Hepatic stellate cell (primary cell): ENCODE measurements at regions not wholly inside any gene's neighbourhood (a gene's known extent, or its start where the extent isn't known, plus 50 kb on each side); places are given as distances from the start of the nearest gene placed in this dataset.
A peak's percentile ranks its signal among the peaks of the same experiment; 100 is the strongest.
"Not testable (repeated sequence)": the region's sequence is repeated elsewhere in the genome, so short reads cannot be mapped to it uniquely, and the experiment has no call there.

Experiments used
- DNase-seq: peaks from one replicate; pipeline ENCODE4 v3.0.0; 2011; ENCODE audit warnings: low spot score

- no peak for DNase-seq
These were observed 50.9 kb upstream of the MITF start for GRCh38 chr3:69688400-69688799.

- no peak for DNase-seq
These were observed 51.6 kb upstream of the MITF start for GRCh38 chr3:69687641-69688040.

DNA sequence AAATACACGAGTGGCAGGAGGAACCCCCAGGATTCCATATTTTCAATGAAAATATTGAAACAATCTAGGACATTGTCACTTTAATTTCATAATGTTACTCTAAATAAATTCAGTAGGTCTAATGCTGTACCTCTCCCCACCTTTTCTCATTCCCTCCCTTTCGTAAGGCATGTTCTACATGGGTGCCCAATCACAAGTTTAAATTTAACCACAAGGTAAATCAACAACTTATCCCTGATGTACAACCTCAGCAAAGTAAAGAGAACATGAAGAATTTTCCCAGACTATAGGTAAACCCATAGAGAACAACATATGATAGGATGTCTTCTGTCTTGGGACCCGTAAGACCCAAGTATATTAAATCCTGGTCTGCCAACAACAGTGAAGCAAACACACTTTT lies 53.2 kb upstream of the MITF start:
- DNase-seq: no peak

GRCh38 chr3:69684309-69684961 lies 54.8 kb upstream of the MITF start:
- no peak for DNase-seq

DNA sequence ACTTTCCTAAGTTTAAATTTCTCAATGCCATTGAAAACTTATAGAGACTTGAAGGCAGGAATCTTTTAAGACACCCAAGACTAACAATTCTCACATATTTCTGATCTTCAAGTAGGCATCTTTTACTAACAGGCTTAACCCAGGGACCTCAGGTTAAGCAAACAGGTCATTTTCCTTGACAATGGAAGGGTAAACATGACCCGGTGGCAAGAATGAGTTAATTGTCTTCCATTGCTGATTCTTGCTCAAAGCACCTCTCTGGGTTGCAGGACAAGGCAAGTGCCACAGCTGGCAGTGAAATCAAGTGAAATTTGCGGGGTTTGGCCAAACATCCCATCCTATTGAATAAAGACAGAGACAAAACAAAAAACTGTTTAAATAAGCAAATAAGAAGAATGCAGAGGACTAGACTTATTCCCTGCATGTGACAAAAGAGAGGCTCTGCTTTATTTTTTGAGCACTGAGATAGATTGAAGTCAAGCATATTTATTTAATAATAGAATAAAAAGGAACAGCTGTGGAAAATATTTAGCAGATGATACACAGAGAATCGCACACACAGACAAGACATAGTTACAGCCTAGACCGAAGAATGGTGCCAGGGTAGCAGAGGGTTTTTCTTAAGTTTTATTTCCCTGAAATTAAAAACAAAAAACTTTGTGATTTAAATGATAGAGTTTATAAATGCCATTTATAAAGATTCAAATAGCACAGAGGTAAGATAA lies 56.0 kb upstream of the MITF start:
- DNase-seq: no peak

DNA sequence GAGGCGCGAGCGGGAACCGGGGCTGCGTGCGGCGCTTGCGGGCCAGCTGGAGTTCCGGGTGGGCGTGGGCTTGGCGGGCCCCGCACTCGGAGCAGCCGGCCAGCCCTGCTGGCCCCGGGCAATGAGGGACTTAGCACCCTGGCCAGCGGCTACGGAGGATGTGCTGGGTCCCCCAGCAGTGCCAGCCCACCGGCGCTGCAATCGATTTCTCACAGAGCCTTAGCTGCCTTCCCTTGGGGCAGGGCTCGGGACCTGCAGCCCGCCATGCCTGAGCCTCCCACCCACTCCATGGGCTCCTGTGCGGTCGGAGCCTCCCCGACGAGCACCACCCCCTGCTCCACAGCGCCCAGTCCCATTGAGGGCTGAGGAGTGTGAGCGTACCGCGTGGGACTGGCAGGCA lies 61.8 kb upstream of the MITF start:
- DNase-seq: not testable (repeated sequence)

DNA sequence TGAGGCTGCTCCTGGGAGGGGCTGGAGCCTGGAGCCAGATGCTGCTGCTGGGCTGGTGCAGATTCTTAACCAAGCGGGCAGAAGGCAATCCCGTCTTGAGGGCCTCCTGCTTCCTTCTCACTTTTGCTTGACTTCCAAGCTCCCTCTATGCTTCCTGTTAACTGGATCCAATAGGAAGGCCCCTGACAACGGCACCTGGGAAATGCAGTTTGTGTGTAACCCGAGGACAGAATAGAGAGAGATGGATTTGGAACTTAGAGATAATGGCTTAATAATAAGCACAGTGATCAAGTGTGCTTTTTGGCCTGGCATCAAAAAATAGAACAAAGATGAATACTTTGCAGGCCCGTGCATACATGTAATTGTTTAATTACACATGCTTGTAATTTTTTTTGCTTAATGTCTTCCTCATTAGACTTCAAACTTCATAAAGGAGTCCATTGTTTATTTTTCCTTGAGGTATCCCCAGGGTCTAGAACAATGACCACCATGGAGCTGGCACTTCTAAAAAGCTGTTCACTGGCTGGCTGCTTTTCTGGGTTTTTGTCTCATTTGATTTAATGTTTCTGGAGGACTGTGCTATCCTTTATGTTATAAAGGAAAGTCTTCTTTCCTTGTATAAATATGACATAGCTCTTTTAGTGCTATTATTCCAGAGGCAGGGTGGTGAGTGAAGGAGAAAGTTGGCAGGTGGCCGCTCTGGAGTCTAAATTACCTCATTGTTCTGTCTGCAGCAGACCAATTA lies 63.3 kb upstream of the MITF start:
- DNase-seq: no peak

DNA sequence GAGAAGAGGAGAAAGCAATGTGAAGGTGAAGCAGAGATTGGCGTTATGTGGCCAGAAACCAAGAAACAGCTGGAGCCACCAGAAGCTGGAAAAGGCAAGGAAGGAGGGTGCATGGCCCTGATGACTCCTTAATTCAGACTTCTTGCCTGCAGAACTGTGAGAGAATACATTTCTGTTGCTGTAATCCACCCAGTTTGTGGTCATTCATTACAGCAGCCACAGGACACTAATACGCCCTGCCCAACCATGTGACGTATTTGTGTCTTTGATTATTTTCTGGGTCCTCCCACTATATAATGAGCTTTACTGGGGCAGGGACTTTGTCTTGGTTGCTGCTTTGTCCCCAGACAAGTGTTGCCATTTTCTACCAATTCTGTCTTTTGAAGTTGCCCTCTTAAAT lies 64.5 kb upstream of the MITF start:
- no peak for DNase-seq

- peak; percentile 51 for DNase-seq
These were observed 67.9 kb upstream of the MITF start for GRCh38 chr3:69671082-69671952.

GRCh38 chr3:69669070-69669469 lies 70.2 kb upstream of the MITF start:
- peak; percentile 38 for DNase-seq

- no peak for DNase-seq
These were observed 74.1 kb upstream of the MITF start for GRCh38 chr3:69665026-69665737.

DNA sequence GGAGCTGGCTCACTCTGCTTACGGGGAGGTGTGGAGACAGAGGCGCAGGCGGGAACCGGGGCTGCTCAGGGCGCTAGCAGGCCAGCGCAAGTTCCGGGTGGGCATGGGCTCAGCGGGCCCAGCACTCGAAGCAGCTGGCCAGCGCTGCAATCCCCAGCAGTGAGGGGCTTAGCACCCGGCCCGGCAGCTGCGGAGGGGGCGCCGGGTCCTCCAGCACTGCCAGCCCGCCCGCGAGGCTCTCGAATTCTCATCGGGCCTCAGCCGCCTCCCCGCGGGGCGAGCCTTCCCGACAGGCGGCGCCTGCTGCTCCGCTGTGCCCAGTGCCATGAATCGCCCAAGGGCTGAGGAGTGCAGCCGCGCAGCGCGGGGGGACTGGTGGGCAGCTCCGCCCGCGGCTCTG lies 78.6 kb upstream of the MITF start:
- DNase-seq: no peak

- DNase-seq: no peak
These were observed 79.9 kb upstream of the MITF start for GRCh38 chr3:69659180-69659910.

DNA sequence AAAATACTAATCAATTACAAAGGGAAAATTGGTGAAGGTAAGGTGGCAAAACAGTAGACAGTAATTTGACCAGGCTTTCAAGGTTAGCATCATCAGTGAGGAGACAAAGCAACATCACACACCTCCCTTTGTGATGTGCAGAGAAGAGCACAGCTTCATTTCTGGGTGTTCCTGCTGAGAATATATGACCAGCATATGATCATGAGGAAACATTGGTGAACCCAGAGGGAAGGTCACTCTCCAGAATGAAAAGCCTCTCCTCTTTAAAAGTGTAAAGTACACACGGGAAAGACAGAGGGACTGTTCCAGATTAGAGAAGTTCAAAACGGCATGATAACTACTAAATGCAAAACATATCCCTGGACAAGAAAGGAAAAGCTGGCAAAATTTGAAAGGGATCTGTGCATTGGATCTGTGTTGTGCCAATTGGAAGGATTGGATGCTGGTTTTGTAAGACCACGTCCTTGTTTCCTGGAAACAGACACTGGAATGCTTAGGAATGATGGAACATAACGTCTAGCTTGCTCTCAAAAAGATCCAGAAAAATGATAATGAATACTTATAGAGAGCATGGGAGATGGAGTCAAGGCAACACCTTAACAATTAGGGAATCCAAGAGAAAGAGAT lies 80.6 kb upstream of the MITF start:
- no peak for DNase-seq

DNA sequence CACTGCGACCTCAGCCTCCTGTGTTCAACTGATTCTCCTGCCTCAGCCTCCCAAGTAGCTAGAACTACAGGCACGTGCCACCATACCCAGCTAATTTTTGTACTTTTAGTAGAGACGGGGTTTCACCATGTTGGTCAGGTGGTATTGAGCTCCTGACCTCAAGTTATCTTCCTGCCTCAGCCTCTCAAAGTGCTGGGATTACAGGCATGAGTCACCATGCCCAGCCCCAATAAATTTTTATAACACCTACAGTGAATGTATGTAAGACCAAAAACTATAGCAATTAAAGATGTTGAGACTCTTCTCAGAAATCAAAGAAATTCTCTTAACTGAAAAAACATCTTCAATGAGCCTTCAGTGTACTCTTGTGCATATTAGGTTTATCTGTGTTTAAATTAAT lies 82.2 kb upstream of the MITF start:
- DNase-seq: not testable (repeated sequence)

GRCh38 chr3:69651765-69652164 lies 87.5 kb upstream of the MITF start:
- no peak for DNase-seq

DNA sequence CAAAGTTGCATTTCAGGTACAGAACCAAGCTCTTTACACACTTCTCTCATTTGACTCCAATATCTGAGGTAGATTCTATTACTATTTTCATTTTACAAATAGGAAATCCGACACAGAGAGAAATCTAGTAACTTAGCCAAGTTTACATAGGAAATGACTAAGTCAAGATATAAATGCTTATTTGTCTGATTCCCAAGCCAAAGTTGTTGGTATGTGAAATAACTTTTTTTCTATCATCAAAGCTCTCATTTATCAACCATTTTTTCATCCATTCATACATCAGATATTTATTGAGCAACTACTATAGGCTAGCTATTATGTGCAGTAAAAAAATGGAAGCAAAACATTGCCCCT lies 89.2 kb upstream of the MITF start:
- DNase-seq: no peak

DNA sequence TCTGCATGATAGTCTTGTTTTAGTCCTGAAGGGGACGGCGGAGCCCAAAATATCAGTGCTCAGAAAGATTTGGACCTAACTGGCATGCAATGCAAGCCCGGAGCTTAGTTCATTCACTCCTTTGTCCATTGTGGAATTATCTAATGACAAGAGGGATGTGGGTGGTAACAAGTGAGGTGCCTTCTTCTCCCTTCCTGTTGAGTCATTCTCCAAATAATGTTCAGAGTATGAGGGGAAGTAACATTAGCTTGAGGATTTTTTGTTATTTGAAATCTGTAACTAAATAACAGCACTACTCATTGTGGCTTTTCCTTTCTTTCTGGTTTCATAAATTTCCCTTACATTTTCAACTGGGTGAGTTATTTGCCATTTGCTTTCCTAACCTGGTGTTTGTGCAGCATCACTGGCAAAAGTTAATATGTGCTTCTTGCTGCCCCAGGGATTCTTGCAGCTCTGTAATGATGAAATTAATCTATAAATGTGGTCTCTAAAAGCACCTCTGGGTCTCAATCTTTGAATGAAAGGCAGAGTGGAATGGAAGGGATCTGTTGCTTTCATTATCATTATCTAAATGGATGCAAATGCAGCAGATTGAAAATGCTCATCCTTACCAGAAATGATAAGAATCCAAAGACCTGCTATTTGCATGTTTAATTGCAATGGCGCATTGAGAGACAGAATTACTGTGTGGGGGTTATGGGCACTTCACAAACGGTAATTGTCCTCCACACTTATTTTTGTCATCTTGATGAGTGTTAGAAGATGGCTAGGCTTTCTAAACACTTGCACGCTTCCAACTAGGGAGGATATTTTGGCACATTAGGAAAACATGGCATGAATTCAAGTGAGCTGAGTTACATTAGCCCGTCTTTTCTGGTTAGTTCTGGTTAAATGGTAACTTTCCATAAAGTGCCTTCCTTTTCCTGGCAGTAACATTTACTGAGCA lies 89.9 kb upstream of the MITF start:
- DNase-seq: no peak

DNA sequence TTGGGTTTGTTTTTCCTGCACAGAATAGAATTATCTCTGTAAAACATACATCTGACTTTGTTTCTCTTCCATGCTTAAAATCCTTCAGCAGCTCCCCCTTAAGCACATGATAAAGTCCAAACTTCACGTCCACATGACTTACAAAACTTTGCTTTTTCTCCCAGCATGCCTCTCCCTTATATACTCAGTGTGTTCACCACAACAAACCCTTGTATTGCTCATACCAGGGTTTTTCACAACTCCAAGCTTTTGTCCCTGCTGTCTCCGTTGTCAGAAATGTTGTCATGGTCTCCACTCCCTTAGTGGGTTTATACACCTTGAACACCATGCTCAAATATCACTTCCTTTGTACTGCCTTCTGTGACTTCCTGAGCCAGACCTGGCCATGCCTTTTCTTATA lies 91.1 kb upstream of the MITF start:
- no peak for DNase-seq
